DND-41 (cell line): ENCODE measurements at regions not wholly inside any gene's neighbourhood (a gene's known extent, or its start where the extent isn't known, plus 50 kb on each side); places are given as distances from the start of the nearest gene placed in this dataset.

Experiments
- CTCF ChIP-seq: IDR thresholded peaks from 2 replicates; pipeline ENCODE4 v1.5.1; 2012; ENCODE audit warnings: borderline replicate concordance, low read length, moderate library complexity, mild to moderate bottlenecking; ENCODE audit not compliant: poor library complexity, severe bottlenecking; ENCODE audit errors: extremely low read depth
- EZH2 ChIP-seq: IDR thresholded peaks from 3 replicates; pipeline ENCODE4 v1.6.1; 2012; ENCODE audit warnings: borderline replicate concordance, low read depth, mild to moderate bottlenecking, moderate library complexity, low read length, inconsistent platforms; ENCODE audit not compliant: severe bottlenecking

GRCh38 chr20:53829255-53829723 is 235.7 kb upstream of the ZNF217 start:
- TF ChIP-seq CTCF (no peak), EZH2 (no peak)
